Activated B cell treated with CpG ODN at 0.5 μM for 24 hours (primary cell): ENCODE measurements at regions not wholly inside any gene's neighbourhood (a gene's known extent, or its start where the extent isn't known, plus 50 kb on each side); places are given as distances from the start of the nearest gene placed in this dataset.

Source experiments
- ATAC-seq: fragments of 200-7000 bp; cut with Tn5 transposase; one replicate; pipeline ENCODE4 v1.10.0; 2021; ENCODE audit warnings: low read depth, mild to moderate bottlenecking, moderate library complexity
- CTCF ChIA-PET: fragments of 350-600 bp; sonication (Branson Sonifier 250); formaldehyde crosslinking; loops from one replicate; lab custom pipeline; 2021; ENCODE audit warnings: antibody characterized with exemption; lab: Charles Lee
- POLR2A ChIA-PET: fragments of 350-600 bp; sonication (Branson Sonifier 250); formaldehyde crosslinking; loops from one replicate; lab custom pipeline; 2021; ENCODE audit warnings: antibody characterized with exemption; lab: Charles Lee
- DNase-seq: peaks from one replicate; pipeline ENCODE4 v3.0.0; 2022
- H3K27ac Mint-ChIP-seq: one replicate; pipeline ENCODE4 v1.8.0; 2020; ENCODE audit warnings: mixed read lengths
- H3K27me3 Mint-ChIP-seq: one replicate; pipeline ENCODE4 v1.8.0; 2021; ENCODE audit warnings: mixed read lengths
- H3K36me3 Mint-ChIP-seq: one replicate; pipeline ENCODE4 v1.8.0; 2021; ENCODE audit warnings: low read depth, mixed read lengths
- H3K4me1 Mint-ChIP-seq: one replicate; pipeline ENCODE4 v1.8.0; 2021; ENCODE audit warnings: mixed read lengths
- H3K4me3 Mint-ChIP-seq: one replicate; pipeline ENCODE4 v1.8.0; 2020; ENCODE audit warnings: mild to moderate bottlenecking, mixed read lengths
- H3K9me3 Mint-ChIP-seq: one replicate; pipeline ENCODE4 v1.8.0; 2020; ENCODE audit warnings: mixed read lengths
- intact Hi-C: fragments of 100-400 bp; cut with micrococcal nuclease; formaldehyde crosslinking; loops from one replicate; pipeline ENCODE4 v1.15.1; 2024
- TF ChIP-seq, protein P1 (sequence below): fragments of 200-600 bp; IDR thresholded peaks from one replicate; pipeline ENCODE4 v1.8.0; 2022; ENCODE audit warnings: antibody characterized with exemption, mild to moderate bottlenecking

DNA sequence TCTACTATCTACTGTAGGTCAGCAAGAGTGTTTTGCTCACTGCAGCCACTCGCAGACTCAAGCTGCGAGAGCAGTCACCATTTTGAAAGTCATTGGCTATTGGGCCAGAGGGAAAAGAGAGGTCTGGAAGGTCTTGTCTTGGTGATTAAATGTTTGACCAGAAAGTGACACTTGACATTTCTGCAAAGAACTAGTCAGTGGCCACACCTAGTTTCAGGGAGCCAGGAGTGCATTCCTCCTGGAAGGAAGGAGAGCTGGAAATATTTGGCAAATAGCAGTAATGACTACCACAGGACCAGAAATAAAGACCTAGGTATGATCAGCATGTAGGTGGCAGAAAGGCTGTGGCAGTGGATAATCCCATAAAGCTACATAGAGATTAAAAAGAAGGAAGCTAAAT, 440.0 kb upstream of the PLXNA2 start:
- no peak for DNase-seq
- ChIA-PET CTCF (no interaction called here), POLR2A (no interaction called here)
- H3K36me3 Mint-ChIP-seq = no peaks in the 10 kb centered on the region
- H3K27ac Mint-ChIP-seq = no peak overlapping the region
- TF ChIP-seq, protein P1, sequence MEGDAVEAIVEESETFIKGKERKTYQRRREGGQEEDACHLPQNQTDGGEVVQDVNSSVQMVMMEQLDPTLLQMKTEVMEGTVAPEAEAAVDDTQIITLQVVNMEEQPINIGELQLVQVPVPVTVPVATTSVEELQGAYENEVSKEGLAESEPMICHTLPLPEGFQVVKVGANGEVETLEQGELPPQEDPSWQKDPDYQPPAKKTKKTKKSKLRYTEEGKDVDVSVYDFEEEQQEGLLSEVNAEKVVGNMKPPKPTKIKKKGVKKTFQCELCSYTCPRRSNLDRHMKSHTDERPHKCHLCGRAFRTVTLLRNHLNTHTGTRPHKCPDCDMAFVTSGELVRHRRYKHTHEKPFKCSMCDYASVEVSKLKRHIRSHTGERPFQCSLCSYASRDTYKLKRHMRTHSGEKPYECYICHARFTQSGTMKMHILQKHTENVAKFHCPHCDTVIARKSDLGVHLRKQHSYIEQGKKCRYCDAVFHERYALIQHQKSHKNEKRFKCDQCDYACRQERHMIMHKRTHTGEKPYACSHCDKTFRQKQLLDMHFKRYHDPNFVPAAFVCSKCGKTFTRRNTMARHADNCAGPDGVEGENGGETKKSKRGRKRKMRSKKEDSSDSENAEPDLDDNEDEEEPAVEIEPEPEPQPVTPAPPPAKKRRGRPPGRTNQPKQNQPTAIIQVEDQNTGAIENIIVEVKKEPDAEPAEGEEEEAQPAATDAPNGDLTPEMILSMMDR = no peak
- H3K27me3 Mint-ChIP-seq = peaks cover 9% of the 10 kb centered on the region
- no peaks in the 10 kb centered on the region for H3K4me1 Mint-ChIP-seq
- ATAC-seq = no peak
- no peak overlapping the region for H3K4me3 Mint-ChIP-seq
- H3K9me3 Mint-ChIP-seq = peaks cover 2% of the 10 kb centered on the region
- intact Hi-C loops = no loop called here

DNA sequence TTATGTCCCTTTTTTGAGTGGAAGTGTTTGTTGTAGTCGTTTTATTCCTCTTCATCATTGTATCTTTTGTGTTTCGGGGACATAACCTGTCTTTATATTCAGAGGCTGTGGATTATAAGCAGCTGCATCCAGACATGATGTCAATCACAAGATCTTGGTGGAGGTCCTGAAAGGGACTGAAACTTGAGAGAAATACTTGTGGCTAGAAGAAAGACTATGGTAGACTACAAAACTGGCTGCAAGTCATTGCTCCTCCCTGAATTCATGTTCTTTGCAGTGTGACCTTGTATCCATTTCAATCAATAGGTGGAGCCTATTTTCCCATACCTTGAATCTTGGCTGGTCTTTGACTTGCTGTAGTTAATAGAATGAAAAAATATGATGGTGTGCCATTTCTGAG, 442.4 kb upstream of the PLXNA2 start:
- ChIA-PET POLR2A (no interaction called here), CTCF (no interaction called here)
- no peaks in the 10 kb centered on the region for H3K36me3 Mint-ChIP-seq
- TF ChIP-seq, protein P1 = no peak
- H3K27me3 Mint-ChIP-seq = peaks cover 14% of the 10 kb centered on the region
- H3K4me3 Mint-ChIP-seq = no peak overlapping the region
- no peaks in the 10 kb centered on the region for H3K4me1 Mint-ChIP-seq
- DNase-seq (no peak), ATAC-seq (no peak)
- intact Hi-C loops = no loop called here
- no peak overlapping the region for H3K27ac Mint-ChIP-seq
- H3K9me3 Mint-ChIP-seq = peaks cover 2% of the 10 kb centered on the region

DNA sequence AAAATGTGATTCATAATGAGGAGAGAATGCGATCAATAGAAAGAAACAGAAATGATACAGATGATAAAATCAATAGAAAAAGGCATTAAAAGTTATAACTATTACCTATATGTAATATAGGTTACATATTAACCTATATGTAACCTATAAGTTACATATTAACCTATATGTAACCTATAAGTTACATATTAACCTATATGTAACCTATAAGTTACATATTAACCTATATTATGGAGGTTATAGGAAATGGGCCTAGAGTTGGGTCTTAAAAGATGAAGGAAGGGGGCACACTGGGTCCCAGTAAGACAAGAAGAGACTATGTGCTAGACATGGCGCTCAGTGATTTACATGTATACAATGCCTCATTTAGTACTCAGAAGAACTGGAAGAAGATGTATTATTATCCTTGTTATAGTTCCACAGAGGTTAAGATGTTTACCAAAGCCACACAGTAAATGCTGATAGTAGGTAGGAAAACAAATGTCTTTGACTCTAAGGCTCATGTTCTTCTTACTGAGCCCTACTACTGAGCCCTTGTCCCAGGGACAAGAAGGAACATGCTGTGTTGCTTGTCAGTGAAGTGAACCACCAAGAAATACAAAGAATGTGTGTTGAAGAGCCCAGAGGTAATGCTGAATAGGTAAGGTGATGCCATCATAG, 444.6 kb upstream of the PLXNA2 start:
- peaks cover 5% of the 10 kb centered on the region for H3K9me3 Mint-ChIP-seq
- intact Hi-C loops = no loop called here
- ATAC-seq (no peak), DNase-seq (no peak)
- peaks cover 14% of the 10 kb centered on the region for H3K27me3 Mint-ChIP-seq
- no peak overlapping the region for H3K27ac Mint-ChIP-seq
- H3K4me3 Mint-ChIP-seq = no peak overlapping the region
- H3K36me3 Mint-ChIP-seq = no peaks in the 10 kb centered on the region
- POLR2A ChIA-PET = no interaction called here
- H3K4me1 Mint-ChIP-seq = no peaks in the 10 kb centered on the region
- CTCF ChIA-PET = no interaction called here
- TF ChIP-seq, protein P1 = no peak

DNA sequence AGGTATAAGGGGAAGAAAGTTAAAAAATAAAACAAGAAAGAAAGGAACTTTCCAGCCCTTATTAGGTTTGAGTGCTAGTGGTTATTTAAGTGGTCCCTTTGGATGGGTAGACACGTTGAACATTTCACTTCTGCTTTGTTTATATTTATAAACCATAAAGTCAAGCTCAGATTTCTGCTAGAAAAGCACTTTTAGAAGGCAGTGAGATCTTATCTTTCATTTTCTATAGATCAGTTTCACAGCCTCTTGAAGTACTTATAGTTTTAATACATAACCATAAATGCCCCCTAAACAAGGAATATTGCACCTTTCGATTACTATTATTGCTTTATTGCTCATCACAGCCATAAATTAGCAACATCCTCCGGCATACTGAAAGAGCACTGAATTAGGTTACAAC, 446.8 kb upstream of the PLXNA2 start:
- Mint-ChIP-seq H3K27me3 (peaks cover 14% of the 10 kb centered on the region), H3K4me3 (no peak overlapping the region), H3K9me3 (peaks cover 5% of the 10 kb centered on the region), H3K36me3 (no peaks in the 10 kb centered on the region), H3K27ac (no peak overlapping the region), H3K4me1 (no peaks in the 10 kb centered on the region)
- ChIA-PET POLR2A (no interaction called here), CTCF (no interaction called here)
- ATAC-seq (no peak), DNase-seq (no peak)
- intact Hi-C loops = no loop called here
- TF ChIP-seq, protein P1 = no peak

DNA sequence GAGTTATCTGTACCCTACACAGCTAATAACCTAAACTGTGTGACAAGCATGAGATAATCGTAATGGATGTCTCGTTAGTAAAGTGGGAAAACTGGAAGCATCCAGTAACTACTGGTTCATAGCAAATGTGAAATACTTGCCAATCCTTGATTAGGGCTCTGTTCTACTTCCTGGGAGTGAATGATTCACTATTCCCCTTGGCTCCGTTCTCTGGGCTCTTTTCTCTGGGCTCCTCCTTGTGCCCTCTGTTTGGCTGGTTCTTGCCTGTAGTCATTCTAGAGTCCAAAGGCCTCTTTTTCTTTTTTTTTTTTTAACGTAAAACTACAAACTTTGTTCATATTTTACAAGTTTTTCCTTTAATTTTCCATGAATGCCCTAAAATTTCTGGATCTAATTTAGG, 465.8 kb upstream of the PLXNA2 start:
- TF ChIP-seq, protein P1 = no peak
- H3K9me3 Mint-ChIP-seq = peaks cover 4% of the 10 kb centered on the region
- no peak overlapping the region for H3K4me3 Mint-ChIP-seq
- CTCF ChIA-PET = no interaction called here
- no peaks in the 10 kb centered on the region for H3K27me3 Mint-ChIP-seq
- no peaks in the 10 kb centered on the region for H3K4me1 Mint-ChIP-seq
- H3K36me3 Mint-ChIP-seq = no peaks in the 10 kb centered on the region
- POLR2A ChIA-PET = no interaction called here
- no peak for ATAC-seq
- intact Hi-C loops = no loop called here
- DNase-seq = no peak
- no peak overlapping the region for H3K27ac Mint-ChIP-seq
